Colonic mucosa (tissue), 4 donors: ENCODE measurements at regions not wholly inside any gene's neighbourhood (a gene's known extent, or its start where the extent isn't known, plus 50 kb on each side); places are given as distances from the start of the nearest gene placed in this dataset.

ENCODE experiments used
- DNase-seq: peaks from one replicate; pipeline ENCODE4 v3.0.0-alpha.2; 2020
- H3K27ac ChIP-seq: fragments of 200-600 bp; one replicate; pipeline ENCODE4 v1.8.0; 2021
- H3K27me3 ChIP-seq: fragments of 200-600 bp; one replicate; pipeline ENCODE4 v1.8.0; 2021
- H3K36me3 ChIP-seq: fragments of 200-600 bp; one replicate; pipeline ENCODE4 v1.8.0; 2021
- H3K4me1 ChIP-seq: fragments of 200-600 bp; one replicate; pipeline ENCODE4 v1.8.0; 2021; ENCODE audit warnings: mild to moderate bottlenecking
- H3K4me3 ChIP-seq: fragments of 200-600 bp; one replicate; pipeline ENCODE4 v1.8.0; 2021
- H3K9ac ChIP-seq, 2 donors: one replicate each; pipeline ENCODE4 v1.7.0; 2013; ENCODE audit warnings: control low read depth in 2 of 2, low read depth in 2 of 2, low read length in 2 of 2
- H3K9me3 ChIP-seq: fragments of 200-600 bp; one replicate; pipeline ENCODE4 v1.8.0; 2021
- CTCF ChIP-seq: fragments of 200-600 bp; IDR thresholded peaks from one replicate; pipeline ENCODE4 v1.8.0; 2022; ENCODE audit warnings: antibody characterized with exemption, mild to moderate bottlenecking
- intact Hi-C: fragments of 100-400 bp; cut with DNase I; formaldehyde crosslinking; loops from one replicate; pipeline ENCODE4 v1.14.1; 2022
- donor health status: healthy.
- donor health status: DM: no; HTN: no; CAD: no.
- donor health status: DM: no; HTN: no; CAD: no.

GRCh38 chr11:19631712-19632498 is 80.7 kb upstream of the NAV2 start:
- Histone ChIP-seq H3K36me3 (no peaks in the 10 kb centered on the region), H3K9ac (no peak overlapping the region), H3K9me3 (no peaks in the 10 kb centered on the region), H3K27ac (no peak overlapping the region), H3K27me3 (no peaks in the 10 kb centered on the region), H3K4me3 (no peak overlapping the region), H3K4me1 (no peaks in the 10 kb centered on the region)
- intact Hi-C loops, result no loop called here
- no peak for TF ChIP-seq CTCF
- DNase-seq, result no peak

DNA sequence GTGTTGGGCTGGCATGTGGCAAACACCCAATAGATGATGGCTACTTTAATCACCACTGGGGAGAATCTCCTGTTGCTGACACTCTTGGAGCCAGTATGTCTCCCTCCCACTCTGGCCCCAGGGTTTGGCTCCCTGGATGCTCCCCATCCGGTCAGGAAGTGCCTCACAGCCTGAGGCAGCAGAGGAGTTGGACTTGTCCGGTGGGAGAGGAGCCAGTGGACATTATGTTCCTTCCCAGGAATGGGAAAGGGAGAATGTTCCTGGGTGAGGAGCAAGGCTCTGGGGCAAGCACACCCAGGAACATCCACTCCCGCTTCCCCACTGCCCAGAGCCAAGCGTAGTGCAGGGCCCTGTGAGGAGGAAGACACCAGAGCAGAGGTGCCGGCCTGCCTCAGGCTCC is 84.6 kb upstream of the NAV2 start:
- Histone ChIP-seq H3K27me3 (no peaks in the 10 kb centered on the region), H3K27ac (no peak overlapping the region), H3K4me3 (no peak overlapping the region), H3K4me1 (no peaks in the 10 kb centered on the region), H3K9ac (no peak overlapping the region), H3K9me3 (no peaks in the 10 kb centered on the region), H3K36me3 (no peaks in the 10 kb centered on the region)
- DNase-seq, result no peak
- TF ChIP-seq CTCF, result no peak
- intact Hi-C loops, result no loop called here

- no peak for DNase-seq
- Histone ChIP-seq H3K9ac (no peak overlapping the region), H3K27ac (no peak overlapping the region), H3K36me3 (no peaks in the 10 kb centered on the region), H3K9me3 (no peaks in the 10 kb centered on the region), H3K4me3 (no peak overlapping the region), H3K4me1 (no peaks in the 10 kb centered on the region), H3K27me3 (no peaks in the 10 kb centered on the region)
- intact Hi-C loops, result no loop called here
- no peak for TF ChIP-seq CTCF
Measured at GRCh38 chr11:19627566-19627965, 85.1 kb upstream of the NAV2 start.

DNA sequence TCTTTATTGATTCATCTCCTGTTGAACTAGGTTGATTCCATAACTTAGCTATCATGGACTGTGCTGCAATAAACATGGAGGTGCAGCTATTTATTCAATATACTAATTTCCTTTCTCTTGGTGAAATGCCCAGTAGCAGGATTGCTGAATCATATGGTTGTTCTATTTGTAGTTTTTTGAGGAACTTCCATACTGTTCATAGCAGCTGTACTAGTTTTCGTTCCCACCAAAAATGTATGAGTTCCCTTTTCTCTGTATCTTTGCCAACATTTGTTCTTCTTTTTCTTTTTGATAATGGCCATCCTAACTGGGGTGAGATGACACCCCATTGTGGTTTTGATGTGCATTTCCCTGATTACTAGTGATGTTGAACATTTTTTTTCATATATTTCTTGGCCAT is 87.2 kb upstream of the NAV2 start:
- no peak overlapping the region for H3K9ac ChIP-seq
- H3K9me3 ChIP-seq, result no peaks in the 10 kb centered on the region
- TF ChIP-seq CTCF, result no peak
- intact Hi-C loops, result no loop called here
- no peak overlapping the region for H3K4me3 ChIP-seq
- DNase-seq, result no peak
- no peaks in the 10 kb centered on the region for H3K27me3 ChIP-seq
- H3K27ac ChIP-seq, result no peak overlapping the region
- H3K4me1 ChIP-seq, result no peaks in the 10 kb centered on the region
- H3K36me3 ChIP-seq, result no peaks in the 10 kb centered on the region

- Histone ChIP-seq H3K27ac (no peak overlapping the region), H3K4me3 (no peak overlapping the region), H3K9ac (no peak overlapping the region), H3K9me3 (no peaks in the 10 kb centered on the region), H3K36me3 (no peaks in the 10 kb centered on the region), H3K27me3 (no peaks in the 10 kb centered on the region), H3K4me1 (no peaks in the 10 kb centered on the region)
- DNase-seq, result no peak
- TF ChIP-seq CTCF, result no peak
- intact Hi-C loops, result no loop called here
Measured at GRCh38 chr11:19617696-19618523, 94.7 kb upstream of the NAV2 start.
